CD4-positive, CD25-positive, alpha-beta regulatory T cell (primary cell): ENCODE measurements at regions not wholly inside any gene's neighbourhood (a gene's known extent, or its start where the extent isn't known, plus 50 kb on each side); places are given as distances from the start of the nearest gene placed in this dataset.
"Not testable (repeated sequence)": the region's sequence is repeated elsewhere in the genome, so short reads cannot be mapped to it uniquely, and the experiment has no call there.

Experiments used
- ATAC-seq, 2 donors: fragments of 150-1000 bp; cut with Tn5 transposase; one replicate each; pipeline ENCODE4 v1.10.0; 2021; ENCODE audit warnings: low read depth in 2 of 2, moderate number of reproducible peaks in 2 of 2, moderate library complexity in 1 of 2
- DNase-seq, 3 donors: peaks; one replicate each; pipeline versions ENCODE4 v3.0.0 to v3.0.0-alpha.2; 2012 to 2022; ENCODE audit warnings: mixed read lengths in 1 of 3
- H3K27ac ChIP-seq: one replicate; pipeline ENCODE4 v1.7.0; 2013; ENCODE audit warnings: mild to moderate bottlenecking, low read length; ENCODE audit not compliant: insufficient read depth, poor library complexity, severe bottlenecking
- H3K27me3 ChIP-seq: one replicate; pipeline ENCODE4 v1.7.0; 2013; ENCODE audit warnings: low read length; ENCODE audit not compliant: control insufficient read depth, insufficient read depth
- H3K36me3 ChIP-seq: one replicate; pipeline ENCODE4 v1.7.0; 2013; ENCODE audit warnings: mild to moderate bottlenecking, low read length, moderate library complexity; ENCODE audit not compliant: control insufficient read depth, insufficient read depth
- H3K4me1 ChIP-seq: 2 replicates; pipeline ENCODE4 v1.7.0; 2013; ENCODE audit warnings: mild to moderate bottlenecking, low read length; ENCODE audit not compliant: insufficient read depth, control insufficient read depth, poor library complexity, severe bottlenecking
- H3K4me3 ChIP-seq: one replicate; pipeline ENCODE4 v1.7.0; 2013; ENCODE audit warnings: low read depth, mild to moderate bottlenecking, low read length, moderate library complexity
- H3K9me3 ChIP-seq, 2 experiments: 1 replicate in 1 of 2; 2 replicates in 1 of 2; pipeline ENCODE4 v1.7.0; 2013; ENCODE audit warnings: low read length in 2 of 2, mild to moderate bottlenecking in 1 of 2, moderate library complexity in 1 of 2; ENCODE audit not compliant: control insufficient read depth in 2 of 2
- H3K27ac Mint-ChIP-seq, 3 donors: one replicate each; pipeline ENCODE4 v1.8.0; 2020 to 2022; ENCODE audit warnings: mild to moderate bottlenecking in 3 of 3, mixed read lengths in 3 of 3, moderate library complexity in 2 of 3
- H3K27me3 Mint-ChIP-seq: one replicate; pipeline ENCODE4 v1.8.0; 2022; ENCODE audit warnings: mild to moderate bottlenecking, mixed read lengths
- H3K36me3 Mint-ChIP-seq: one replicate; pipeline ENCODE4 v1.8.0; 2020; ENCODE audit warnings: mixed read lengths
- H3K4me1 Mint-ChIP-seq, 4 donors: one replicate each; pipeline ENCODE4 v1.8.0; 2020 to 2022; ENCODE audit warnings: mixed read lengths in 4 of 4, mild to moderate bottlenecking in 1 of 4
- H3K4me3 Mint-ChIP-seq, 4 donors: one replicate each; pipeline ENCODE4 v1.8.0; 2020 to 2022; ENCODE audit warnings: mild to moderate bottlenecking in 4 of 4, mixed read lengths in 4 of 4, moderate library complexity in 3 of 4
- H3K9me3 Mint-ChIP-seq, 7 donors: one replicate each; pipeline ENCODE4 v1.8.0; 2020 to 2022; ENCODE audit warnings: mixed read lengths in 7 of 7, mild to moderate bottlenecking in 3 of 7, moderate library complexity in 2 of 7

GRCh38 chr10:23543691-23544380, 105.0 kb downstream of the OTUD1 start:
- Histone ChIP-seq H3K27me3 (no peaks in the 10 kb centered on the region), H3K9me3 (no peaks in the 10 kb centered on the region), H3K4me3 (no peak overlapping the region), H3K36me3 (no peaks in the 10 kb centered on the region), H3K4me1 (peaks cover 27% of the 10 kb centered on the region), H3K27ac (no peak overlapping the region)
- no peak for DNase-seq
- Mint-ChIP-seq H3K36me3 (peaks cover 2% of the 10 kb centered on the region), H3K9me3 (peaks cover 0 to 9% (median 0%) of the 10 kb centered on the region in 7 donors), H3K4me1 (peaks cover 16 to 39% (median 22%) of the 10 kb centered on the region in 4 donors), H3K27me3 (no peaks in the 10 kb centered on the region), H3K4me3 (no peak overlapping the region), H3K27ac (peak overlapping the region in 1 of 3 donors; percentile 71)
- no peak for ATAC-seq

GRCh38 chr10:23545866-23546265, 107.0 kb downstream of the OTUD1 start:
- not testable (repeated sequence) for H3K9me3 ChIP-seq, ATAC-seq, H3K4me1 ChIP-seq, H3K4me3 ChIP-seq, H3K27me3 Mint-ChIP-seq, H3K36me3 Mint-ChIP-seq, H3K27me3 ChIP-seq, H3K27ac ChIP-seq, H3K36me3 ChIP-seq, H3K4me3 Mint-ChIP-seq, H3K9me3 Mint-ChIP-seq, DNase-seq
- Mint-ChIP-seq H3K27ac (peak overlapping the region in 1 of 3 donors; percentile 9), H3K4me1 (peaks cover 4 to 18% (median 5%) of the 10 kb centered on the region in 4 donors)

DNA sequence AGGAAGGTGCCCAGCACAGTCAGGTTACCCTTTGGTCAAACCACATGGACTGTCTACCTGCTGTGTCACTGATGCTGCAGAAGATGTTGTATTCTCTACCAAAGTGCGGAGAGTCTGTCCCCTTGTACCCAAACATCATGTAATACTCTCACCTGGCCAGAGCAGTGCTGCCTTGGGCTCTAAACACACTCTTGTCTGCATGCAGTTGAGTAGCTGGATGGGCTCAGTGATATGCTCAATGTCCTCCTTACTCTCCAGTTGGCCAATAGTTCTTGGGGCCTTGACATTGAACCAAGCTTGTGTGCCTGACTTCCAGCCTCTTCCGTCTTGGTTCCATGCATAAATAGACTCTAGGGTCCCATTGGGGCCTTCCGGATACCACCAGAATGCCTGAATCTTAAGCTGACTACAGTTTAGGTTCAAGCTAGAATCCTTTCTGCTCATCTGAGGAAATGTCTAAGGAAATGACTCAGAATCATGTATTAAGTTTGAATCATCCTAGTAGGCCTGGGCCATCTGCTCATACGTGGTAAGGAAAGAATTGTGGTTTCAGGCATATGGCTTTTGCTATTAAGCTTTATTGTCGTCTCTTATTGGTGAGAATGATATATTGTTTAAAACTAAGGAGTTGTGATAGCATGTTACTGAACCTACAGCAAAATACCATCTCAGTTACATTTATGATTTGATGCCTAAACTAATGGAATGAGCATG, 118.0 kb downstream of the OTUD1 start:
- Mint-ChIP-seq H3K4me3 (no peak overlapping the region), H3K27me3 (peaks cover 9% of the 10 kb centered on the region), H3K9me3 (peaks cover 0 to 2% (median 0%) of the 10 kb centered on the region in 7 donors), H3K36me3 (no peaks in the 10 kb centered on the region), H3K27ac (no peak overlapping the region), H3K4me1 (no peaks in the 10 kb centered on the region)
- no peak overlapping the region for H3K27ac ChIP-seq
- no peaks in the 10 kb centered on the region for H3K36me3 ChIP-seq
- ATAC-seq (no peak), DNase-seq (no peak)
- H3K4me1 ChIP-seq, result no peaks in the 10 kb centered on the region
- peaks cover 4% of the 10 kb centered on the region for H3K27me3 ChIP-seq
- H3K4me3 ChIP-seq, result no peak overlapping the region
- peaks cover 0 to 3% of the 10 kb centered on the region in 2 experiments for H3K9me3 ChIP-seq

- H3K27ac ChIP-seq, result no peak overlapping the region
- no peaks in the 10 kb centered on the region for H3K36me3 ChIP-seq
- Mint-ChIP-seq H3K36me3 (no peaks in the 10 kb centered on the region), H3K27ac (no peak overlapping the region), H3K9me3 (peaks cover 0 to 8% (median 4%) of the 10 kb centered on the region in 7 donors), H3K4me1 (no peaks in the 10 kb centered on the region), H3K4me3 (no peak overlapping the region), H3K27me3 (peaks cover 10% of the 10 kb centered on the region)
- H3K27me3 ChIP-seq, result peaks cover 4% of the 10 kb centered on the region
- peaks cover 0 to 6% of the 10 kb centered on the region in 2 experiments for H3K9me3 ChIP-seq
- H3K4me3 ChIP-seq, result no peak overlapping the region
- no peaks in the 10 kb centered on the region for H3K4me1 ChIP-seq
- DNase-seq (no peak), ATAC-seq (no peak)
These were observed 118.9 kb downstream of the OTUD1 start for GRCh38 chr10:23557777-23558176.

GRCh38 chr10:23558361-23558799, 119.5 kb downstream of the OTUD1 start:
- ATAC-seq (no peak), DNase-seq (no peak)
- H3K27ac Mint-ChIP-seq, result no peak overlapping the region
- H3K4me3 Mint-ChIP-seq, result no peak overlapping the region
- no peaks in the 10 kb centered on the region for H3K36me3 Mint-ChIP-seq
- Histone ChIP-seq H3K36me3 (no peaks in the 10 kb centered on the region), H3K4me3 (no peak overlapping the region), H3K27me3 (peaks cover 4% of the 10 kb centered on the region), H3K9me3 (peaks cover 0 to 6% of the 10 kb centered on the region in 2 experiments), H3K4me1 (no peaks in the 10 kb centered on the region), H3K27ac (no peak overlapping the region)
- H3K9me3 Mint-ChIP-seq, result peaks cover 0 to 9% (median 4%) of the 10 kb centered on the region in 7 donors
- no peaks in the 10 kb centered on the region for H3K4me1 Mint-ChIP-seq
- H3K27me3 Mint-ChIP-seq, result peaks cover 14% of the 10 kb centered on the region

GRCh38 chr10:23568996-23569395, 130.1 kb downstream of the OTUD1 start:
- no peaks in the 10 kb centered on the region for H3K27me3 ChIP-seq
- H3K4me3 ChIP-seq, result no peak overlapping the region
- Mint-ChIP-seq H3K27me3 (peaks cover 15% of the 10 kb centered on the region), H3K36me3 (peaks cover 4% of the 10 kb centered on the region), H3K27ac (no peak overlapping the region), H3K9me3 (peaks cover 0 to 23% (median 7%) of the 10 kb centered on the region in 7 donors), H3K4me1 (no peaks in the 10 kb centered on the region), H3K4me3 (no peak overlapping the region)
- H3K4me1 ChIP-seq, result no peaks in the 10 kb centered on the region
- peaks cover 14 to 23% of the 10 kb centered on the region in 2 experiments for H3K9me3 ChIP-seq
- ATAC-seq, result no peak
- no peak overlapping the region for H3K27ac ChIP-seq
- DNase-seq, result no peak
- no peaks in the 10 kb centered on the region for H3K36me3 ChIP-seq

GRCh38 chr10:23571884-23572283, 133.0 kb downstream of the OTUD1 start:
- H3K4me3 ChIP-seq, result no peak overlapping the region
- H3K9me3 Mint-ChIP-seq, result peaks cover 0 to 19% (median 7%) of the 10 kb centered on the region in 7 donors
- H3K27ac Mint-ChIP-seq, result no peak overlapping the region
- peaks cover 14 to 23% of the 10 kb centered on the region in 2 experiments for H3K9me3 ChIP-seq
- no peaks in the 10 kb centered on the region for H3K36me3 ChIP-seq
- no peaks in the 10 kb centered on the region for H3K4me1 ChIP-seq
- H3K27ac ChIP-seq, result no peak overlapping the region
- no peak for DNase-seq
- peaks cover 4% of the 10 kb centered on the region for H3K36me3 Mint-ChIP-seq
- H3K4me3 Mint-ChIP-seq, result no peak overlapping the region
- no peaks in the 10 kb centered on the region for H3K4me1 Mint-ChIP-seq
- ATAC-seq, result no peak
- no peaks in the 10 kb centered on the region for H3K27me3 ChIP-seq
- peaks cover 6% of the 10 kb centered on the region for H3K27me3 Mint-ChIP-seq
